ENCODE measurements at regions not wholly inside any gene's neighbourhood (a gene's known extent, or its start where the extent isn't known, plus 50 kb on each side); places are given as distances from the start of the nearest gene placed in this dataset.

- no peaks in the 10 kb centered on the region for H3K9me3 Mint-ChIP-seq
- H3K4me1 Mint-ChIP-seq, result no peaks in the 10 kb centered on the region
- CTCF ChIA-PET, result no interaction called here
- DNase-seq, result no peak
- H3K27me3 Mint-ChIP-seq, result peaks cover 9% of the 10 kb centered on the region
- no peak overlapping the region for H3K27ac Mint-ChIP-seq
- H3K36me3 Mint-ChIP-seq, result no peaks in the 10 kb centered on the region
- no peak overlapping the region for H3K4me3 Mint-ChIP-seq
Measured at GRCh38 chr6:148602136-148602535, 144.7 kb upstream of the UST start.

GRCh38 chr6:148608199-148608951 is 138.5 kb upstream of the UST start:
- Mint-ChIP-seq H3K9me3 (no peaks in the 10 kb centered on the region), H3K4me1 (no peaks in the 10 kb centered on the region), H3K27ac (no peak overlapping the region), H3K36me3 (no peaks in the 10 kb centered on the region), H3K27me3 (peaks cover 4% of the 10 kb centered on the region), H3K4me3 (no peak overlapping the region)
- no peak for DNase-seq
- CTCF ChIA-PET, result no interaction called here

GRCh38 chr6:148611213-148611612 is 135.6 kb upstream of the UST start:
- Mint-ChIP-seq H3K9me3 (no peaks in the 10 kb centered on the region), H3K4me1 (no peaks in the 10 kb centered on the region), H3K27ac (no peak overlapping the region), H3K4me3 (no peak overlapping the region), H3K36me3 (no peaks in the 10 kb centered on the region), H3K27me3 (peaks cover 8% of the 10 kb centered on the region)
- CTCF ChIA-PET, result no interaction called here
- no peak for DNase-seq

DNA sequence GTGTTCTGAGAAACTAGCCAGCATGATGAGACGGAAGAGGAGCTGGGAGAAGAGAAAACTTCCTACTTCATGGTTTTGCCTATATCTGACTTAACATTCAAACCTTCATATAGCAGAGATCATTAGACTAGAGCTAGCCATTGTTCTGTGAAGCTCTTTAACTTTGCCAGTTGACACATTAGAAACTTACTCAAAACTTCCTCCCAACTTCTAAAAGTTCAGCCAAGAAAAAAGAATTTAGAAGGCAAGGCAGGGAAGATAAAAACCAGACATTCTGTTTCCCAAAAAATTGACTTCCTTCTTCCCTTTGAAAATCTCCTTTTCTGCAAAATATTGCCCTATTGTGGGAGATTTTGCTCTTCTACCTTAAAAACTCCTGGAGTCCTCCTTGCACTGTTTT is 134.8 kb upstream of the UST start:
- DNase-seq, result no peak
- Mint-ChIP-seq H3K4me1 (no peaks in the 10 kb centered on the region), H3K27ac (no peak overlapping the region), H3K27me3 (peaks cover 8% of the 10 kb centered on the region), H3K9me3 (no peaks in the 10 kb centered on the region), H3K4me3 (no peak overlapping the region), H3K36me3 (no peaks in the 10 kb centered on the region)
- CTCF ChIA-PET, result no interaction called here

- Mint-ChIP-seq H3K9me3 (no peaks in the 10 kb centered on the region), H3K27ac (no peak overlapping the region), H3K27me3 (peaks cover 8% of the 10 kb centered on the region), H3K4me3 (no peak overlapping the region), H3K36me3 (no peaks in the 10 kb centered on the region), H3K4me1 (no peaks in the 10 kb centered on the region)
- CTCF ChIA-PET, result no interaction called here
- no peak for DNase-seq
Measured at GRCh38 chr6:148614602-148615001, 132.2 kb upstream of the UST start.

GRCh38 chr6:148616841-148617240 is 130.0 kb upstream of the UST start:
- Mint-ChIP-seq H3K27me3 (peaks cover 8% of the 10 kb centered on the region), H3K36me3 (no peaks in the 10 kb centered on the region), H3K9me3 (no peaks in the 10 kb centered on the region), H3K4me1 (no peaks in the 10 kb centered on the region), H3K4me3 (no peak overlapping the region), H3K27ac (no peak overlapping the region)
- DNase-seq, result no peak
- CTCF ChIA-PET, result no interaction called here

DNA sequence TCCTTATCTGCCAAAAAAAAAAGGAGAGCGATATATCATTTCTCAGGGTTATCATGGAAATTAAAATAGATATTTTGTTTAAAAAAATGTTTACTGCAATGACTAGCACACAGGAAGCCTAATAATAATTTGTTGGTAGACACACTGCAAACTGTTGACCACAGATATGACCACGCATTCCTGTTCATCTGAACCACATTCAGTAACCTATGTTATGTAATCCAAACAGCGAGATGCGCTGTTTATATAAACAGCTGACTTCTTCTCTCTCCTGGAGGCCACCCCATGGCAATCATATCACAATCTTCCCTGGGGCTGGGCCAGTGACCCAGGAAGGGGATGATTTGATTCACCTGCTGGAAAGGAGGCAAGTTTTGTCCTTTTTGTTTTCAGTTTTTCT is 129.3 kb upstream of the UST start:
- CTCF ChIA-PET, result no interaction called here
- Mint-ChIP-seq H3K9me3 (no peaks in the 10 kb centered on the region), H3K4me1 (no peaks in the 10 kb centered on the region), H3K27me3 (peaks cover 11% of the 10 kb centered on the region), H3K27ac (no peak overlapping the region), H3K36me3 (no peaks in the 10 kb centered on the region), H3K4me3 (no peak overlapping the region)
- no peak for DNase-seq

DNA sequence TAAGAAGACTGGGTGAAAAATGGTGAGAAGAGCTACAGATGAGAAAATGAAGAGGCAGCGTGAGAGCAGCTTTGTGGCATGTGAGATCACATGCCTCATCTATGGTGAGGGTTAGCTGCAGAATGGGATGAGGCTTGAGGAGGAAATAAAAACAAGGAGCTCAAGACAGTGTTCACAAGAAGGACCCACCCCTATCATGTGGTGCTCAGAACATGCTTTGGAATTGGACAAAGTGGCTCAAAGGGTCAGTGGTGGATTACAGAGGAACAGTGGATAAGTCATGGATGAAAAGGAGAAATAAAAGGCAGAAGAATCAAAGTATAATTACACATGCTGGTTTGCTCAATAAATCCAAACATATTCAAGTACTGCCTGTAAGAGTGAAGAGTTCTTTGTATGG is 126.9 kb upstream of the UST start:
- Mint-ChIP-seq H3K27ac (no peak overlapping the region), H3K36me3 (no peaks in the 10 kb centered on the region), H3K9me3 (no peaks in the 10 kb centered on the region), H3K27me3 (peaks cover 12% of the 10 kb centered on the region), H3K4me3 (no peak overlapping the region), H3K4me1 (no peaks in the 10 kb centered on the region)
- CTCF ChIA-PET, result no interaction called here
- no peak for DNase-seq

DNA sequence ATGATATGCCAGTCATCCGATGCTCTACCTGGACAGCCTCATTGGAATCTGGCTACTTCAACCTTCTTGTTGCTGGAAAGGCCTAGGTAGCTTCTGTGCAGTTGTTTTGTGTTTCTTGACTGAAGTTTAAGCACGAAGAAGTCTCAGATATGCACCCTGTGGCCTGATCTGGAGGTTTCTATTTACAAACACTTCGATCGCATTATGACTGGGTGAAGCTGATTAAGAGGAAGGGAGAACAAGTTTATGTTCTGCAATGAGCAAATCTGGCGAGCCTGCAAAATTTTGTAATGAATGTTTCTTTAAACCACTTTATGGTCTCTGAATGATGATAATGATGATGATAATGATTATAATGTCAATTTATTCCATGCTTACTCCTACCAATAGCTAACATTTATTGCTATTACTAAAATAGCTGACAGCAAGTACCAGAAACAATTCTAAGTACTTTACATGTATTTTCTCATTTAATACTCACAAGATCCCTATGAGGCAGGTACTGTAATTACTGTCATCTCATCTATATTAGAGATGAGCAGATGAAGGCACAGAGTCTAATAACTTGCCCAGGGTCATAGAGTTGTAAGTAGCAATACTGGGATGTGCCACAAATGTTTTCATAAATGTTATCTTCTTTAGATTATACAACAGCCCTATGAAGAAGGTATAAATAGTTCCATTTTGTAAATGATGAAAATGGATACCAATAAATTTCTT is 126.1 kb upstream of the UST start:
- H3K4me1 Mint-ChIP-seq, result no peaks in the 10 kb centered on the region
- no peak overlapping the region for H3K27ac Mint-ChIP-seq
- no peaks in the 10 kb centered on the region for H3K36me3 Mint-ChIP-seq
- H3K27me3 Mint-ChIP-seq, result peaks cover 7% of the 10 kb centered on the region
- H3K4me3 Mint-ChIP-seq, result no peak overlapping the region
- CTCF ChIA-PET, result no interaction called here
- no peak for DNase-seq
- no peaks in the 10 kb centered on the region for H3K9me3 Mint-ChIP-seq

- Mint-ChIP-seq H3K9me3 (no peaks in the 10 kb centered on the region), H3K4me1 (no peaks in the 10 kb centered on the region), H3K27ac (no peak overlapping the region), H3K27me3 (peaks cover 11% of the 10 kb centered on the region), H3K4me3 (no peak overlapping the region), H3K36me3 (no peaks in the 10 kb centered on the region)
- CTCF ChIA-PET, result no interaction called here
- DNase-seq, result no peak
Measured at GRCh38 chr6:148625609-148626008, 121.2 kb upstream of the UST start.

DNA sequence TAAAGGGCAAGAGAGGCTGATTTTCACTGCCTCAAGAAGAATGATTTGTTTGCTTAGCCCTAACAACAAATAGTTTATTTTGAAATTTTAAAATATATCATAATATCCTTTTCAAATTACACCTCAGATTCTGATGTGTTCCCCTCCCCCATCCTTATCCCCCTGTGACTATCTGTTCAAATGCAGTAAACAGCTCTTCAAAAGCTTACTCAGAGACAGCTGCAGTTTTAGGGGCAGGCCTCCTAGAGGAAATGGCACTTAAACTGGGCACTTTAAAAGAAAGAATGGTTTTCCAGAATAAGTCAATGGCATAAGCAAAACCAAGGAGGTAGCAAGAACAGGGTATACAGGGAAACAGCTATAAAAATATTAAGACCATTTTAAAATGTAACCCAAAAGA is 118.6 kb upstream of the UST start:
- no peaks in the 10 kb centered on the region for H3K4me1 Mint-ChIP-seq
- H3K9me3 Mint-ChIP-seq, result no peaks in the 10 kb centered on the region
- no peak overlapping the region for H3K4me3 Mint-ChIP-seq
- CTCF ChIA-PET, result no interaction called here
- no peak overlapping the region for H3K27ac Mint-ChIP-seq
- no peaks in the 10 kb centered on the region for H3K36me3 Mint-ChIP-seq
- DNase-seq, result no peak
- H3K27me3 Mint-ChIP-seq, result peaks cover 12% of the 10 kb centered on the region

DNA sequence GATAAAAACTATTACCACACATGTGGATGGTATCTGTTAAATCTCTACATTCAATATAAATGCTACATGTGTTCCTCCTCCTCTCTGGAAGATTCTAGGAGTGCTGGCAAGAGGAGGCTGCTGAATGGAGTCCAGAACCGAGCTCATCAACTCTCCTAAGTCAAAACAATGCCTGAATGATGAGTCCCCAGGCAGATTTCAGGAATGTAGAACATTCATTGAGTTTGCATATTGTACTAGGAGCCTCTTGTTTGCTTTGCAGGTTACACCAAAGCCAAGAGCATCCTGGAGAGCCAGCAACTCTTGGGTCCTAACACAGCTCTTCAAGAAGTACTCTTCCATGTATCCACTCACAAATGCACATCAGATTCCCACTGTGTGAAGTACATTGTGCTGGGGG is 117.6 kb upstream of the UST start:
- H3K4me3 Mint-ChIP-seq, result no peak overlapping the region
- no peaks in the 10 kb centered on the region for H3K4me1 Mint-ChIP-seq
- no peaks in the 10 kb centered on the region for H3K36me3 Mint-ChIP-seq
- H3K27me3 Mint-ChIP-seq, result peaks cover 12% of the 10 kb centered on the region
- no peak overlapping the region for H3K27ac Mint-ChIP-seq
- no peak for DNase-seq
- CTCF ChIA-PET, result no interaction called here
- H3K9me3 Mint-ChIP-seq, result no peaks in the 10 kb centered on the region

DNA sequence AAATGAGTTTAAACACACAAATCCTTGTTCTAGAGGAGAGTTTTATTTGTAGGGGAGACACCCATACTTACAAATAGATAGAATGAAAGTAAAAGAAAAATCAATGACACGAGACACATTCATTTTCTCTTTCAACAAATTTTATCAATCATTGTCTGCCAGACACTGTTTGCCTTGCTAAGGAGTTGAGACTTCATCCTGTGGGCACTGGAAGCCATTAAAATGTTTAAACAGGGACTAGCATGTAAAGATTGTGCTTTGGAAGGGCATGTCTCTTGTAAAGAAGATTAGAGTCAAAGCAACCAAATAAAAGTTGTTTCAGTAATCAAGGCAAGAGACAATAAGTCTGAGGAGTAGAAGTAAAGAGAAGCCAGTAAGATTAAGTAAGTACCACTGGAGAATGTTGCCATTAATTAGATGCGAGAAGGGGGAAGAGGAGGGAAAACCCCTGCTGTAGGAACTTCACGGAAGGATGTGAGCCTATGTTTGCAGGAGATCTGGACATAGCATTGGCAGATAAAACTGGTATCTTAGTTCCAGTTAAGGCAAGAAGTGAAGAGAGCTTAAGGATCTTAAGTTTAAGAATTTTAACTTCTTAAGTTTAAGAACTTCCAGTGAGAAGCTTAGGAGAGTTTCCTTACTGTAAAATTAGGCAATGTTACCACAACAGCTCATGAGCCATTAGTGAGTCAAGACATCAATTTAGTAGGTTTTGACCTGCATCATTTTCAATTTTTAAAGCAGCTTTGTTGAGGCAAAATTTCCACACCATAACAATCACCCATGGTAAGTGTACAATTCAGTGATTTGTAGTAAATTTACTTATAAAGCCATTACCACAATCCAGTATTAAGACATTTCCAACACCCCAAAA is 117.0 kb upstream of the UST start:
- H3K36me3 Mint-ChIP-seq, result no peaks in the 10 kb centered on the region
- H3K27me3 Mint-ChIP-seq, result peaks cover 8% of the 10 kb centered on the region
- DNase-seq, result no peak
- H3K27ac Mint-ChIP-seq, result no peak overlapping the region
- CTCF ChIA-PET, result no interaction called here
- no peaks in the 10 kb centered on the region for H3K4me1 Mint-ChIP-seq
- no peak overlapping the region for H3K4me3 Mint-ChIP-seq
- H3K9me3 Mint-ChIP-seq, result no peaks in the 10 kb centered on the region

DNA sequence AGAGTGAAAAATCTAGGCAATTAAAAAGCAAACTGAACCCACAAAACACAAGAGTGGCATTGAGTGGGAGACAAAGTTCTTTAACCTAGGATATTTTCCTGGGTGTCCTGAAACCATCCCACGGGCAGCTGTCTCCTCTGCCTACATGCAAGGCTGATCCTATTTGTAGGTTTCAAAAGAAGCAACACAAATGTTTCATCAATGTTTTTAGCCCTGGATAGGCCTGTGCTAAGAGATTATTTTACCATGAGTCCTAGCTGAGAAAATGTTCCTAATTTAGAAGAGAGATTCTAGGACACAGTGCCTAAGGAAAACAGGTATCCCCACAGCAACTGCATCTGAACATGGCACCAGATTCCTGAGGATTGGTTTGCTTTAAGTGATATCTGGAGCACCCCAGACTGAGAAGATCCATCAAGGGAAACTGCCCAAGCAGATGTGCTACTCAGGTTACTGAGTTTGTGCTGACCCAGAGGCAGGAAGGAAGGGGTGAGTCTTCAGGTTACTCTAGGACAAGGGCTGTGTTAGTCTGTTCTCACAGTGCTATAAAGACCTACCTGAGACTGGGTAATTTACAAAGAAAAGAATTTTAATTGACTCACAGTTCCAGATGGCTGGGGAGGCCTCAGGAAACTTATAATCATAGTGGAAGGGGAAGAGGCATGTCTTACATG is 111.6 kb upstream of the UST start:
- H3K27ac Mint-ChIP-seq, result no peak overlapping the region
- H3K4me1 Mint-ChIP-seq, result peaks cover 6% of the 10 kb centered on the region
- no peaks in the 10 kb centered on the region for H3K9me3 Mint-ChIP-seq
- CTCF ChIA-PET, result no interaction called here
- DNase-seq, result no peak
- H3K4me3 Mint-ChIP-seq, result no peak overlapping the region
- H3K36me3 Mint-ChIP-seq, result no peaks in the 10 kb centered on the region
- H3K27me3 Mint-ChIP-seq, result peaks cover 4% of the 10 kb centered on the region

Data from activated naive CD4-positive, alpha-beta T cell treated with anti-CD3 and anti-CD28 coated beads, Interleukin-2, amount 10 ng/mL, durations not matched to agents 7 days and 5 days (primary cell).